OCI-LY1 (cell line): ENCODE measurements at regions not wholly inside any gene's neighbourhood (a gene's known extent, or its start where the extent isn't known, plus 50 kb on each side); places are given as distances from the start of the nearest gene placed in this dataset.

Experiments
- EZH2 ChIP-seq: fragments of 200-600 bp; sonication (generic), shearing (Covaris generic); IDR thresholded peaks from 2 replicates; pipeline ENCODE4 v1.8.0; 2017; ENCODE audit warnings: borderline replicate concordance, mixed run types, mild to moderate bottlenecking, antibody characterized with exemption, low read length, moderate library complexity, mixed read lengths
- TF ChIP-seq, protein P1 (sequence below): fragments of 200-600 bp; sonication (generic), shearing (Covaris generic); IDR thresholded peaks from 2 replicates; pipeline ENCODE4 v1.5.1; 2017; ENCODE audit warnings: mild to moderate bottlenecking, antibody characterized with exemption, low read length, moderate library complexity, mixed read lengths

DNA sequence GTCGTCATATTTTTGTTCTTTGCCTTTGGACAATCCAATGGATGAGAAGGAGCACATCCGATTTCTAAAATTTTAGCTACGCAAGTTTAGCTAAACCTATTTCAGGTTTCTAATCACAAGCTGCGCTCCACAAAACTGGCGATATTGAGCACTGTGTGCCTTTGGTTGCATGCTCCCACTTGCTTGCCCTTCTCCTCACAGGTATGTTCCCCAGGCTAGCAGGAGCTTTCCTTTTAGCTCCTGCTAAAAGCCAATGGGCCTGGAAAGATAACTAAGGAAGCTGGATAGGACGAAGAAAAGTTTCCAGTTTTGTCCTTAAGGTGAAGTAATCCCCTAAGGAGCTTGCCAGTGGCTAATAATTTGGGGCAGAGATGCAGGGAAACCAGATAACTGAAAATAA is 975.2 kb downstream of the FSTL5 start:
- TF ChIP-seq, protein P1, sequence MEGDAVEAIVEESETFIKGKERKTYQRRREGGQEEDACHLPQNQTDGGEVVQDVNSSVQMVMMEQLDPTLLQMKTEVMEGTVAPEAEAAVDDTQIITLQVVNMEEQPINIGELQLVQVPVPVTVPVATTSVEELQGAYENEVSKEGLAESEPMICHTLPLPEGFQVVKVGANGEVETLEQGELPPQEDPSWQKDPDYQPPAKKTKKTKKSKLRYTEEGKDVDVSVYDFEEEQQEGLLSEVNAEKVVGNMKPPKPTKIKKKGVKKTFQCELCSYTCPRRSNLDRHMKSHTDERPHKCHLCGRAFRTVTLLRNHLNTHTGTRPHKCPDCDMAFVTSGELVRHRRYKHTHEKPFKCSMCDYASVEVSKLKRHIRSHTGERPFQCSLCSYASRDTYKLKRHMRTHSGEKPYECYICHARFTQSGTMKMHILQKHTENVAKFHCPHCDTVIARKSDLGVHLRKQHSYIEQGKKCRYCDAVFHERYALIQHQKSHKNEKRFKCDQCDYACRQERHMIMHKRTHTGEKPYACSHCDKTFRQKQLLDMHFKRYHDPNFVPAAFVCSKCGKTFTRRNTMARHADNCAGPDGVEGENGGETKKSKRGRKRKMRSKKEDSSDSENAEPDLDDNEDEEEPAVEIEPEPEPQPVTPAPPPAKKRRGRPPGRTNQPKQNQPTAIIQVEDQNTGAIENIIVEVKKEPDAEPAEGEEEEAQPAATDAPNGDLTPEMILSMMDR, result no peak
- no peak for TF ChIP-seq EZH2
